NCI-H2107 (cell line): ENCODE measurements at regions not wholly inside any gene's neighbourhood (a gene's known extent, or its start where the extent isn't known, plus 50 kb on each side); places are given as distances from the start of the nearest gene placed in this dataset.

Experiments
- DNase-seq: peaks from one replicate; lab custom pipeline; 2025; lab: John Stamatoyannopoulos, UW

DNA sequence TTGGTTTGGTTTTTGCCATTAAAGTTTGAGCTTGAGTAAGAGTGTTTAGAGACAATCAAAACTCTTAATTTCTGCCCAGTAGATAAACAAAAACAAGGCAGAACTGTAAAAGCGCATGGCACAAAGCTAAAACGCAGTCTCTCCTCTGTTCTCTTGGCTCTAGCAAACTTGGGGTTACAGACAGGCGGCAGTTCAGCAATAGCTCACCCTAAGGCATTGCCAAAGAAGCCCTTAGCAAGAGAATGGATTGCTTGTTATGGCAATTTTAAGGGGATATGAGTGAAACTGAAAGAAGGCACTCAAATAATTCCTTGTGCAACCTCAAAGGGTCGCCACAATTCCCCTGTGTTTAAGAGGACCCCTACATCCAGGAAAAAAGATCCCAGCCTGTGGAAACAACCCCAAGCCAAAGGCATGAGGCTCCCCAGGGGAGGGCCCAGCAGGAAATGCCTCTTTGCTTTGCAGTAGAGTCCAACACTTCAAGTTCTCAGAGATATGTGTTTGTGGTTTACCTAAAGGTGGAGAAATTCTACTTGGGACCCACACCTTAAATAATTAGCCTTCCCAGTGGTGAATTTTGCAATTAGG lies 317.0 kb upstream of the MPDZ start:
- DNase-seq: no peak

DNA sequence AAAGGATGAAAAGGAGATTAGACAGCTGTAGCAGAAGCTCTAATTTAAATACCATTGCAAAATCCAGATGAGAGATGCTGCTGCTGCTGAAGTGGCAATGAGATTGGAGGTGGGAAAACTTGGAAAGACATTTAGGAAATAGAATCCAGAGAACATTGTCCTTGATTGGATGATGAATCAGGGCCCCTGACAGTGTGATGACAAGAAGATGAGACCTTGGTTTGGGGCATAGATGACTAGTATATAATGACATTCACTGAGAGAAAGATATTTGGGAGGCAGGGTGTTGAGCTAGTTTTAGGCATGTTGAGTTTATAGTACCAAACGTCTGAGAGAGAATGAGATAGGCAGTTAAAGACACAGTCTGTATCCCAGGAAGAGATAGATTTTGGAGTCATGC lies 311.5 kb upstream of the MPDZ start:
- no peak for DNase-seq

DNA sequence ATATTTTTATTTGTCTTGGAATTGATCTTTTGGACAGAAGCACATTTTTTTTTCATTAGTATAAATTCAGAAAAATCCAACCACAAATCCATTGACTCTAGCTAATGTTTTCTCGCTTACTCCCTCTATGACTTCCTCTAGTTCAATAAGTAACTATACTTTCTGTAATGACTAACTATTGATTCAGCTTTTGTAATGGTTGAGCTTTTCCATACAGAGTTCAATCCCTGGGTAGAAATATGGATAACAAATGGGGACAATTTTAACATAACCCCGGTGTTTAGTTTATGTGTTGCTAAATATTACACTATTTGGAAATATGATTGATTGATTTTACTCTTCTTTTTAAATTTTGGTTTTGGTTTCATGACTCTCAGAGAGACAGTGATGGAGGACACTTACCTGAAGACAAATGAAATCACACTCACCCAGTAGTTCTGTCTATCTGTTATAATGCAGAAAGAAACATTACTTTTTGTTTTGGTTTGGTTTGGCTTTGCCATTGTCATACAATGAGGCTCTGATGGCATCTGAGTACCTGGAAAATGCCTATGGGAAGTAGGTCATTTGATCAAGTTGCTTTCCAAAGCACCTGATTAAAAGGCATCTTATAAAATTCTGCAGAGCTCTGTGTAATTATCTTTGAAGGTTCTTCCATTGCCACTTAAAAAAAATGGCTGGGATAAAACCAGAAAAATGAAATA lies 309.7 kb upstream of the MPDZ start:
- no peak for DNase-seq

DNA sequence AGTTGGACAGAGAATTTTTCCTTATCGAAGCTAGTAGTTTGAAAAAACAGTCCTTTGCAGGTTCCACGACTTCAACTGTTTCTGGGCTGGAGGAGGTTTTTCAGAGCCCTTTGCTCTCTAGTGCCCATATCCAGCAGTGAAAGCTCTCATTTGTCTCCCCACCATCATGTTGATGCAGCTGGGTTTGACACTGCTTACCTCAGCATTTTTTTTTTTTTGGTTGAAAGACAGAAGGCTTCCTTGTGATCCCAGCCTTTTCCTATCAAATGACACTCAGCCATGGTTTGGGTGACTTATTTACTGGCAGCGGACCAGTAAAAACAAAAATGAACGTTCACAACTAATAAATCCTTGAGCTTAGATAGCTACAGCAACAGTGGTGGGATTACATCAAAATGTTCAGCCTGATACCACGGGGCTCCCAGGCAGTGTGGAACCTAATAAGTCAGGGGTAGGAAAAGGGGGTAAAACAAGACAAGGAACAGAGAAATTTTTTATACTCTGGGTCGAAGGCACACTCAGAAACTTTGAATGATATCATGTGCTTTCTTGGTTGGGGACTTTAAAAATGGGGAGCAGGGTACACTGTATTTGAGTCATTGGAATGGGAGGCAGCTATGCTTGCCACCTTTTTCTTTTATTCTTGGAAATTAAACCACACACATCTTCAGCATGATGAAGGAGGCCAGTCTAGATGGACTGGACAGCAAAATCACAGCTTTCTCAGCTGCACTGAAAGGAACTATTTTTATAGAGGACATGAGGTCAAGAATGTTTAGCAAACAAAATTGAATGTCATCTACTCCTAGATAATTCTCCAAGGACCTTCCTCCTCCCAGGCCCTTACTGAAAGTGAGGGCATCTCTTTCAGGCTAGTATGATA lies 308.9 kb upstream of the MPDZ start:
- DNase-seq: no peak

DNA sequence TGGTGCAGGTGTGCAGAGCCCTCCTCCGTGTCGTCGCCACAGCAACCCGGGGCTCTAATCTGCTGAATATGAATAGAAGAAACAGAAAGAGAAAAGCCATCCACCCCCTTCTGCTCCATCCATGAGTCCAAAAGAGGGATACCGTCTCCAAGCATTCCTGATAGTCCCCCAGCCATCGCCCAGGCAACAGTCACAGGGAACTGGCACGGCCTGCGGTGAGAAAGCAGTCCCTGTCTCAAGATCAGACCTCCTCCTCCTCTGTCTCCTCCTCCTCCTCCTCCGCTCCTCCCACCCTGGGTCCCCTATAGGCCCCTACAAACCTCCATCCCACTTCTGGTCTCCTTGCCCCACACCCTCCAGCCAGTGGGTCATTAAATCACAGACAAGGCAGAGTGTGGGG lies 308.1 kb upstream of the MPDZ start:
- DNase-seq: no peak

DNA sequence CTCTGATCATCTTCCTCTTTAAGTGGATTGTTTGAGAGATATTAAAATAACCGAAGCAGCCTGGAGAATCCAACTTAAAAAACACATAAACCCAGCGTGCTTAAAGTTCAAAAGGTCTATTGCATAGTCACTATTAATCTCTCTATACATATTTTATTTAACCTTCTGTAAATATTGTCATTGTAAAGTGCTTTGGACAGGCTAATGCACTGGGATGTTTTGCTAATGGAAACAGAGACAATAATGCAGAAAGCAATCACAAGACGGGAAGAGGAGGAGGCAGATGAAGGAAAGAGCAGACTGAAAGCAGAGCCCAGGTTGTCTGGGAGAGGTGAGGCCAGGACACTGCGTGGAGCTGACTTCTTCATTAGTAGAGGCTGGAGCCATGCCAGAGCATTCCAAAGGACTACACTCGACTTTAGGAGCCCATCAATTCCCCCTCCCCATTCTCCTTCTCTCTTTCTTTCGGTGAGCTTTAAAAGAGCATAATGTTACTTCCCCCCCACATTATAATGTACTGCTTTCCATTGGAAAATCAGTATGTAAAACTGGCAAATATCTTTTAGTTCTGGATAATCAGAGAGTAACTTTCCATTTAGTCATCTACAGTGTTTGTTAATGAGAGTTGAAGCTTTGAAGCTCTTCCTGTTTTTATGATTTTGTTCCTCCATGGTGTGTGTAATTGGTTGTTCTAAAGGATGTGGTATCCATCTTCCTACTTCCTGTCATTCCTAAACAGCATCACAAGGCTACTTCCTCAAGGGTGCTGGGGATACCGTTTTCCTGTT lies 307.3 kb upstream of the MPDZ start:
- DNase-seq: no peak

DNA sequence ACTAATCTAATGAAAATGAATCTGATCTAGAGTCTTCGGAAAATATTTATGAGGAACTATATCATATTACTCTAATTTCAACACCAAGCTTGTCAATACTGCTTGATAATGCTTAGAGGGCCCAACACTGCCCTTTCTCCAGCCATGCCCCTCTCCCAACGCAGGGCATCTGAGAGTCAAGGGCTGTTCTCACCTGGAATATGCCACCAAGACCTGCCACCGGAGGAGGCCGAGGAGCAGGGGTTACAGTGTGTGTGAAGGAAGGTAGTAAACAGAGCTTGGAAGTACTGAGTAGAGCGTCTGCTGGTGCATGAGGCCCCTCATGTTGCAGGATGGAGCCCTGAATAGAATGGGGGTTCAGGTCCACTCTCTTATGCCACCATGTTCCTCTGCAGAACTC lies 301.3 kb upstream of the MPDZ start:
- DNase-seq: no peak

DNA sequence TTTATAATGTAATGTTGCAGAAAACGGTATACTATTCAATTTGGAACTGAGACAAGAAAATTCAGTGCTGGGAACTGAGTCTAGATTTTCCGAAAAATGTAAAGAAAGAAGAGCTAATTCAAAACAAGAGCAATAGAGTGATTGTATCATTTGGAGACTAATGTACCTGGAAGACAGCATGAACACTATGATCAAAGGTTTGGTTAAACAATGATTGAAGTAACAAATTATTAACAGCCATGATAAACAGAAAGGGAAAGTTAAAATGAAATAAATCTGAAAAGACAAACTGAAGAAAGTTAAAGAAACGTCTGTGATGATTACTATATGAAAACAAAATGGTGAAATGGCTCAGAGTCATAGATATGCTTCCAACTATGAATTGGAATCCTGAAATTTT lies 300.6 kb upstream of the MPDZ start:
- no peak for DNase-seq

DNA sequence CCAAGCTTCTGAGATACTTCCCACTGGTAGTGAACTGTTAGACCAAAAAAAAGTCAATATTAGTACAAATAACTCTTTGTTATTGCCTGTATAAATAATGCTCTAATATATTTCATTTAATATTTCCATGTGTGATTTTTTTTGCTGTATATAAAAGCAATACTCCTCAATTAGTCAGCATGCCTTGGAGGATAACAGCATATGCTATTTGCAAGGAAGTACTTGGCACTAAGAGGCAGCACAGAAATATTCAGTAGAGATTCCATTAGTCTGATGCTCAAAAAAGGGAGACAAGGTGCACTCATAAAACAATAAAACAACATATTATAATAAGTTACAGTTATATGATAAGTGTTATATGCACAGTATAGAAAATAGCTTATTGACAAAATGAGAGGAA lies 296.6 kb upstream of the MPDZ start:
- DNase-seq: no peak

DNA sequence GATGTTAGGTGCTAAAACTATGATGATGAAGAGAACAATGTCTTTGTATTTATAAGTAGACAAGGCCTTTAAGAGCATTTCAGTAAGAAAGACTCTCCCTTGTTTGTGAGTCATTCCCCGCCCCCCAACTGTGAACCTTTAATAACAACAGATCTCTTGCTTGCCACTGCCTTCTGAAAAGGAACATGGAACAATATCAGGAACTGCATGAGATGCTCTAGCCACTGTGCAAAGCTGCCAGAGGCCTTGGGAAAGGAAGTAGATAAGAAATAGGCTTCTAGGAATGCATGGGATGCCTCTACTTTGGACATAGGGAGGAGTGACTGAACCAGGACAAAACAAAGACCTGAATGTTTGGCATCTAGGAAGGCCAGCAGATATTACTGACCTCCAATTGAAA lies 296.1 kb upstream of the MPDZ start:
- DNase-seq: no peak

DNA sequence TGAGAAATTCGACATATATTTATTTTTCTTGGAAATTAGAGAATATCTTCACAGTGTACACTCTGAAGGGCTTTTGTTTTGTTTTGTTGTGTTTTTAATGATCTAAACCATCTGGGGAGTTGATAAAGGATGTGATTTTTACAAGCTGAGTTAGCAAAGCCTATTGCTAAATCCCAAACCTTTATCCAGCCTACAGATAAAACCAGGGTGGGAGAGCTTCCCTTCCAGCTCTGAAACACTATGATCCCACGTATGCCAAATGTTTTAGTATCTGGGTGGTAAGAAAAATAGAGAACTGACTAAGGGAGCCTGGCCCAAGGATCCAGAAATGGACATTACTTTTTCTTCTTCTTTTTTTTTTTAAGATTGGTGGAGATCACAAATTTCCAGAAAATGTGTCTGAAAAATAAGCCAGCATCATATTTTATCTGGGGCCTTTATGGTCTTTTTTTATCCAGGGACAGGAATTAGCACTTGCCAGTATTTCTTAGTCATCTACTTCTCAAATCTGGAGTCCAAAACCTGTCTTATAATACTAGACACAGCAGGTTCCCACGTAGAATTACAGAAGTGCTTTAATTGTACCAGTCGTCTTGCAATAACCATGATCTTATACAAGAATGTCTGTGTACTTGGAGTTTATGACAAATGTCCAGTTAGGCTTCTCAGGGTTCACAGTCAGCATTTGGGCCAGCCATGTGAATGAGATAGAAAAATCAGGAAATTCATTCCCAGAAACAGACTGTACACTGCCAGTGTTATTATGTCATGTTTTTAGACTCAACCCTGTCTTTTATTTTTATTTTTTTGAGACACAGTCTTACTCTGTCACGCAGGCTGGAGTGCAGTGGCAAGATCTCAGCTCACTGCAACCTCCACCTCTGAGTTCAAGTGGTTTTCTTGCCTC lies 290.8 kb upstream of the MPDZ start:
- no peak for DNase-seq

DNA sequence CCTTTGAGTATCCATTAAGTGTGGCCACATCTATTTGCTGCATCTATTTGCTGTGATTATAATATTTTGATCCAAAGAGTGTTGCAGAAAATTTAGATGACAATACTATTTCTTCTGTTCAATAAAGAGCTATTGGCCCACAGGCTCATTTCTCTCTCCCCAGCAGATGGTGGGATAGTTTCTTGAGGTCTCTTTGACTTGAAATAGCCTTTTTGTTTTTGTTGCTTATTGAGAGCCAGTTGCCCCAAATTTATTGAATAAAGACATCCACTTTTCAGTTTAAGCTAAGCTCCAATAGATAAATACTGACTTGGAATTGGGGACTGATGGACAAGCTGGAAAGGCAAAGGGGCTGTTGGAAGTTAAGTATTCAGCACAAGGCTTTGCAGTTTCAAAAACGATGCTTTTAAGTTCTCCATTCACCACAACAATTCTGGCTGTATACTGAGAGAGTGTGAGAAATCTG lies 290.1 kb upstream of the MPDZ start:
- DNase-seq: no peak

DNA sequence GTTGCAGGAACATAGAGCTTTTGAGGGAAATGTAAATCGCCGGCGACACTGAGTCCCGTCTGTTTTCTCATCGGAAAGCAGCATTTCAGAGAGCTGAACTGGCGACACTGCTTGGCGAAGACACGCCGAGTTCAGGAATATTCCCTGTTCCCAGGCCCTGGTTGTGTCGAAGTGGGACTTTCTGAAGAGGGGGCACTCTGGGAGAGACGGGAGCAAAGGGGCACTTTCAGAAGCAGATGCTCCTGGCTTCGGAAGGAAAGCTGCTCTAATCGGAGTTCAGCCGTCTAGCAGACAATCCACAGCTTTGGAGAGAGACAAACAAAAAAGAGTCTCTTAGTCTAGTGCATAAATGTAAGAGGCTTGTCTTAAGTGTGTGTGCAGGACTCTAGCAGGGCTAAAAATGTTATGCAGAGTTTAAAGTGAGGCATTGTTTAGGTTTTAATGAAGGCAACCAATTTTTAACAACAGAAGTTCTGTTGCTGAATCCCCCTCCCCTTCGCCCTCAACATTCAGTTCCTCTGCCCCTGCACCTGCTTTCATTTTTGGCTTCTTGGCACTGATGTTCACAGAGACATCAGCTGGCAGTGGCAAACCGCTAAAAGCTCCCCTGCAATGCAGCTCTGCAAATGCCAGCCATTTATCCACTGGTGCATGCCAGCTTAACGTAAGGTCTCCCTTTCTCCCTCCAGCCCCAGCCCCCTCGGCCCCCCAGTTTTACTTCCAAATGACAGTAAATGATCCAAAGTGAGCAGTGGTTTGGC lies 289.5 kb upstream of the MPDZ start:
- peak; percentile 17 for DNase-seq

DNA sequence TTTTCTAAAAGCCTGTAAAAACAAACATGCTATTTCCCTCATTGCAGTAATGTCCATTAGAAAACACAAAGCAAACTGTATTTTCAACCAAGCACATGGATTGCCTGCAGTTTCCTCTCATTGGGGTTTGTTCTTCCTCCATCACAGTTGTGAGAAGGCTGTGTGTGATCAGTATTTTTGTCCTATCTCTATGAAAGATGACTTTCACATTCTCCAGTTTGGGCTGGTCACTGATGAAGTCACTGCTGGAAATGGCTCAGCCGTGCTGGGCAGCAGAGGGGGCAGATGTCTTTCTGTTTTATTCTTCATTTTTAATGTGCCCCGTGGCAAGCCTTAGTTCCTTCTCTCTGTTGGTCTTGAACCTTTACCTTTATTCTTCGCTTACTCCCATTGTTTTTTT lies 288.9 kb upstream of the MPDZ start:
- DNase-seq: no peak

DNA sequence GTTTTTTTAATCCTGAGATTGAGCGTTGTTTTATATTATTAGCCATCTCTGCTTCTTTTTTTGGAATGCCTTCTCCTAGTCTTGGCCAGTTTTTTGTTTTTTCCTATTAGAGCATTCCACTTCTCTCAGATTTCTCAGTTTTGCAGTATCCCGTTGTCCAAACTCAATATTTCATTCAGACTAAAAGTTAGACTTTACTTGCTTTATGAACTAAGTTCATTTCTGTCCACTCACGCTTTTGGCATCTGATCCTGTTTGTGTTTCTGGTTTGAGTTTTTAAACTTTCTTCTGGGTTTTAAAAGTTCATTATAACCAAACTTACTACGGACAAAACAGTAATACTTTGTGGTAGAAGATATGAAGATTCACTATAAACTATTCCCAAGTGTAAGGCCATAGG lies 288.3 kb upstream of the MPDZ start:
- DNase-seq: no peak

DNA sequence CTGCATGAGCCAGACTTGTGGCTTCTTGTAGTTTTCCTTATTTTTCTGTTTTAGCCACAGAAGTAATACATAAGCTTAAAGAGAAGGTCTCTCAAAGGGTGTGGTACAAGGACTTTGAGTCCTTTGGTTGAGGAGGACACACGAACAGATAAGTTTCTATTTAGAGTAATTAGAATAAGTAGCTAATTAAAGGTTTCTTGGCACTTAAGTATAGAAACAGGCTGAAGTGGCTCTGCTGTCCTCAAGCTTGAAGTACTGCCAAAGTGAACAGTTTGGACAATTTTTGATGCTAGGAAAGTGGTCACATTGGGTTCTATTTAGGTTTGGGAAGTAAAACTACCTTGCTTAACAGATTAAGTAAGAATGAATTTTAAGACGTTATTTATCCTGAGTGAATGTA lies 278.3 kb upstream of the MPDZ start:
- DNase-seq: no peak

DNA sequence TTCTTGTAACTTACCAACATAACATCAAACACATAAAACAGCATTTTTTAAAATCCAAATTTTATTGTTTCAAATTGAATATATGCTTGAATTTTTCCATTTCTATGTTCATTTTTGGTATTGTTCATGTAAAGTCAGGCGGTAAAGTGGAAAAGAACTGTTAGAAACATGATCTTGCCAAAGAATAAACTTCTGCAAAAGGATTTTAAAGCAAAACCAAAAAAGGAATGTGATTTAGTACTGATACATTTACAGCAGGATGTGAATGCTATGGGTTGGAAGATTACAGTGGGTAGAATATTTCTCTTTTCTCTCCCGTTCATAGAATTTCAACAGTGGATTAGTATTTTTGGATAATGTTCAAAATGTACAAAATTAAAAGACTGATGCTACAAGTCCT lies 277.2 kb upstream of the MPDZ start:
- no peak for DNase-seq

DNA sequence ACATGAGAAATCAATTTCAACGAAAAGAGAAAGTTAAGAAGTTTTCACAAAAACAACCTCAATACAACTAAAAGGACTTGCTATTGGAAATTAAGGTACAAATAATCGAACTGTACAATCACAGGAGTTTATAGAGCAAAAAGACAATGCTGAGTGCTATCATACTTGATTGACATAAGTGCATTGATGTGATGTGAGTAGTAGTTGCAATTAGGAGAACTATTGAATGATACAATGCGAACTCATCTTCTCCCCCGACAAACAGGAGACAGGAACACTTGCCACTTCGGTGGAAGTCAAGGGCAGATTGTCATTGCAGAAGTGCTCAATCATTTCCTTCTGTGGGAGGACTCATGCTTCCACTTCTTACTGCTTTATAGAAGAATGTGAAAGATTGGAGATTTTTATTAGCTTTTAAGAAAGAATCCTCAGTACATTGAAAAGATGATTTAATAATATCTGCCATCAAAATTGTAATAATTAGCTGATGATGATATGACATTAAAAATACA lies 276.6 kb upstream of the MPDZ start:
- no peak for DNase-seq

DNA sequence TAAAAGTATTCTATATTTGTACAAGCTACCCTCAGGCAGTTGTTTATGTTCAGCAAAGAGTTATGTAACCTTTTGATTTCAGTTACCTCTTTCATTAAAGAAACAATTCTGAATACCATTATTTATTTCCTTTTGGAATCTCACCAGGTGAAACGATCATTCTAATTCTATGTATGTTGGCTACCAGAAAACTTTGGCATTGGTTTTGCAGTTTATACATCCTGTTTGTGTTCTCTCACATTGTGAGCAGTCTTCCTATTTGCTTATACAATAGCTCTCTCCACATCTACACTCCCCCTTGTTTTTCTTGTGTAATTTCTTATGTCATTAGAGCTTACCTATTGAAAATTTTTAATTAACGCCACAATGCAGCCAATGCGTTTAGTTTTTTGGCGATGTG lies 276.0 kb upstream of the MPDZ start:
- no peak for DNase-seq

DNA sequence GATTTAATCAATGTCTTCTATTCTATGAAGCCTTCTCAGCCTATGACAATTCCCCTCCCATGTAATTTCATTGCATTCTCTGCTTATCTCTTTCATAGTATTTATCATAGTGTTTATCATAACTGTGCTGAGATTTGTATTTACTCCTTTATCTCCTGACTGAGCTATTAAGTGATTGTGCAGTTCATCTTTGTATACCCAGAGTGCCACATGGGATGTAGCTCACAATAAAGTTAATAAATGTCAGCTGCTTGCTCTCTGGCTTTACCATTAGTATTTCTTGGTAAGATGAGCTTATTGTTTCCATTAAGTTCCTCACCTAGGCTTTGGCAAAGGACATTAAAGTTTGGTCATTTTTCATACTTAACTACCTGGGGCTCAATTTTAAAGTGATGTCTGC lies 275.1 kb upstream of the MPDZ start:
- no peak for DNase-seq
